ENCODE measurements at regions not wholly inside any gene's neighbourhood (a gene's known extent, or its start where the extent isn't known, plus 50 kb on each side); places are given as distances from the start of the nearest gene placed in this dataset.

DNA sequence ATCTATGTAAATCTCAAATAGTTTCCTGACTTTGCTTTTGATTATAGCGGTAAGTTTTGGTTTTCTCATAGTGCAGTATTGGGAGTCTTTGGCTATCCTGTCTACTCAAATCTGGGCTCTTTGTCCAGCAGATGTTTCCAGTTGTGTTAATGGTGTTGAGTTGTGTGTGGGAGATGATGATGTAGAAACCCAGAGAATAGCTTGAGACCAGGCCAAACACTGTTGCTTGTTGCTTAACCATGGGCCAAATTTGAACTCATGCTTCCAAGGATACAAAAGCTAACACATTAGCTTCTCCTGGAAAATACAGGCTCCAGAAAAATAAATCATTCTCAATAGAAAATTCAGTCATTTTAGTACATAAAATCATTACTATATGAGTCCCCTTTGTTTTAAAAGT is 82.6 kb upstream of the GYPA start:
- no peak for ATAC-seq (ENCODE audit: low FRiP score)

GRCh38 chr4:144223661-144224060 is 83.1 kb upstream of the GYPA start:
- ATAC-seq (ENCODE audit: low FRiP score): no peak
- TF ChIP-seq, protein P1, sequence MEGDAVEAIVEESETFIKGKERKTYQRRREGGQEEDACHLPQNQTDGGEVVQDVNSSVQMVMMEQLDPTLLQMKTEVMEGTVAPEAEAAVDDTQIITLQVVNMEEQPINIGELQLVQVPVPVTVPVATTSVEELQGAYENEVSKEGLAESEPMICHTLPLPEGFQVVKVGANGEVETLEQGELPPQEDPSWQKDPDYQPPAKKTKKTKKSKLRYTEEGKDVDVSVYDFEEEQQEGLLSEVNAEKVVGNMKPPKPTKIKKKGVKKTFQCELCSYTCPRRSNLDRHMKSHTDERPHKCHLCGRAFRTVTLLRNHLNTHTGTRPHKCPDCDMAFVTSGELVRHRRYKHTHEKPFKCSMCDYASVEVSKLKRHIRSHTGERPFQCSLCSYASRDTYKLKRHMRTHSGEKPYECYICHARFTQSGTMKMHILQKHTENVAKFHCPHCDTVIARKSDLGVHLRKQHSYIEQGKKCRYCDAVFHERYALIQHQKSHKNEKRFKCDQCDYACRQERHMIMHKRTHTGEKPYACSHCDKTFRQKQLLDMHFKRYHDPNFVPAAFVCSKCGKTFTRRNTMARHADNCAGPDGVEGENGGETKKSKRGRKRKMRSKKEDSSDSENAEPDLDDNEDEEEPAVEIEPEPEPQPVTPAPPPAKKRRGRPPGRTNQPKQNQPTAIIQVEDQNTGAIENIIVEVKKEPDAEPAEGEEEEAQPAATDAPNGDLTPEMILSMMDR (IDR thresholded peaks at IDR 0.05): no peak

More for the DNA sequence above, 82.6 kb upstream of the GYPA start:
- TF ChIP-seq, protein P1 (IDR thresholded peaks at IDR 0.05): no peak
- DNase-seq (ENCODE audit: low spot score): no peak

GRCh38 chr4:144259285-144259684 is 118.8 kb upstream of the GYPA start:
- ATAC-seq (ENCODE audit: low FRiP score) (no peak), DNase-seq (ENCODE audit: low spot score) (no peak)
- TF ChIP-seq, protein P1 (IDR thresholded peaks at IDR 0.05): no peak

More at GRCh38 chr4:144223661-144224060, 83.1 kb upstream of the GYPA start:
- no peak for DNase-seq (ENCODE audit: low spot score)

- ATAC-seq (ENCODE audit: low FRiP score): no peak
- DNase-seq (ENCODE audit: low spot score): no peak
- TF ChIP-seq, protein P1 (IDR thresholded peaks at IDR 0.05): no peak
These were observed 126.6 kb upstream of the GYPA start for GRCh38 chr4:144267084-144267483.

DNA sequence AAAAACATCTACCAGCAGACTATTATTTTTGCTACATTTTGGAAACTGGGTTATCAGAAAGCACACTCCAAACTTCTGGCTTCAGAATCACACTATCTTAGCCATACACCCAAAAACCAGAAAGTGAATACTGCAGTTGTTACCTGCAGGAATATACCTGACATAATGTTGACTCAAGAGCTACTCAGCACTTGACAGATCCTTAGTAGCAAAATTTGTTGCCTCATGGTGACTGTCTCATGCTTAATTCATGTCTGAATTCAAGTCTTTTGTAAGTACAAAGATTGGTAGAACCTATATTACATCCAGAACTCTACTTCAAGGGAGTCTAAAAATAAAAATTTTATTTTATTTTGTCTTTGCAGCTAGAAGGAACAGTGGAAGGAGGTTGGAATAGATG is 140.2 kb upstream of the GYPA start:
- TF ChIP-seq, protein P1 (IDR thresholded peaks at IDR 0.05): no peak
- DNase-seq (ENCODE audit: low spot score) (no peak), ATAC-seq (ENCODE audit: low FRiP score) (no peak)

- ATAC-seq (ENCODE audit: low FRiP score): no peak
- TF ChIP-seq, protein P1 (IDR thresholded peaks at IDR 0.05): no peak
- DNase-seq (ENCODE audit: low spot score): no peak
These were observed 143.0 kb upstream of the GYPA start for GRCh38 chr4:144283526-144283925.

DNA sequence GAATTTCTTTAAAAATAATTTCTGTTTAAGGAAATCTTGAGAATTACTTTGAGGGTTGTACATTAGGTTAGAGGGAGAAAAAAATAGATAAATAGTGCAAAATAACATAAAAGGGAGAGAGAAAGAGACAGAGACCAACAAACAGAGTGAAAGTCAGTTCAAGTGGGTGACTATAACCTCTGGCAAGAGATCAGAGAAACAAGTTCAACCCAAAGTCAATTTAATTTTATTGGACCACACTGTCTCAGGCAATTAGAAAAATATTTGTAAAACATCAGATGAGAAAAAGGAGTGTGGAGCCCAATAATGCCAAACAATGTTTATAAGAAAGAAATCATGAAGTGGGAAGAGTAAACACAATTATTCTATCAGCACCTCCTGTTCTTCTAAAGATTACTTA is 143.5 kb upstream of the GYPA start:
- TF ChIP-seq, protein P1 (IDR thresholded peaks at IDR 0.05): no peak
- no peak for ATAC-seq (ENCODE audit: low FRiP score)
- DNase-seq (ENCODE audit: low spot score): no peak

All from omental fat pad (tissue), 3 donors.